ENCODE measurements at regions not wholly inside any gene's neighbourhood (a gene's known extent, or its start where the extent isn't known, plus 50 kb on each side); places are given as distances from the start of the nearest gene placed in this dataset.
"Not testable (repeated sequence)": the region's sequence is repeated elsewhere in the genome, so short reads cannot be mapped to it uniquely, and the experiment has no call there.

GRCh38 chr2:95709831-95710230 lies 118.0 kb downstream of the TRIM43 start:
- Histone ChIP-seq H3K9me3 (ENCODE audit: insufficient read depth, low read depth) (no peaks in the 10 kb centered on the region), H3K9me2 (ENCODE audit: insufficient read depth) (no peaks in the 10 kb centered on the region), H3K4me1 (replicated peaks; ENCODE audit: insufficient read depth) (no peaks in the 10 kb centered on the region), H3K27me3 (ENCODE audit: insufficient read depth, low read depth) (0 out of 2 replicates have a peak, but pooled peaks cover 8% of the 10 kb centered on the region), H3K79me2 (ENCODE audit: low read depth) (no peaks in the 10 kb centered on the region), H3K27ac (no peak overlapping the region), H3K4me2 (no peak overlapping the region), H3K4me3 (no peak overlapping the region), H2AFZ (no peak overlapping the region), H3F3A (ENCODE audit: insufficient read depth, low read depth) (no peaks in the 10 kb centered on the region), H3K36me3 (ENCODE audit: low read depth) (no peaks in the 10 kb centered on the region), H4K20me1 (ENCODE audit: insufficient read depth) (no peaks in the 10 kb centered on the region)
- intact Hi-C loops (cut with micrococcal nuclease; ENCODE audit: unreplicated experiment), result no loop called here
- POLR2A ChIA-PET (ENCODE audit: unreplicated experiment), result no interaction called here
- no peak for DNase-seq
- TF ChIP-seq CTCF (conservative IDR thresholded peaks at IDR 0.05) (no peak), EZH2 (IDR thresholded peaks at IDR 0.05; ENCODE audit: low read depth) (no peak)
- CTCF ChIA-PET, result no interaction called here
- no TSS peak for BruUV-seq (replicated peaks)

- H3K79me2 ChIP-seq (ENCODE audit: low read depth); H3K27me3 ChIP-seq (ENCODE audit: insufficient read depth, low read depth); H3K4me1 ChIP-seq (replicated peaks; ENCODE audit: insufficient read depth); H3K9me2 ChIP-seq (ENCODE audit: insufficient read depth); DNase-seq; H3K4me2 ChIP-seq; intact Hi-C loops (cut with micrococcal nuclease; ENCODE audit: unreplicated experiment); H3K9me3 ChIP-seq (ENCODE audit: insufficient read depth, low read depth); H3K36me3 ChIP-seq (ENCODE audit: low read depth); H3K4me3 ChIP-seq; BruUV-seq (replicated peaks); POLR2A ChIA-PET (ENCODE audit: unreplicated experiment); H4K20me1 ChIP-seq (ENCODE audit: insufficient read depth); CTCF ChIA-PET; H3K27ac ChIP-seq; H3F3A ChIP-seq (ENCODE audit: insufficient read depth, low read depth); H2AFZ ChIP-seq: not testable (repeated sequence)
These were observed 121.8 kb downstream of the TRIM43 start for GRCh38 chr2:95713470-95714177.

GRCh38 chr2:95714398-95714797 lies 122.6 kb downstream of the TRIM43 start:
- H3K9me3 ChIP-seq (ENCODE audit: insufficient read depth, low read depth); intact Hi-C loops (cut with micrococcal nuclease; ENCODE audit: unreplicated experiment); BruUV-seq (replicated peaks); H3K79me2 ChIP-seq (ENCODE audit: low read depth); H3K4me1 ChIP-seq (replicated peaks; ENCODE audit: insufficient read depth); H3K4me3 ChIP-seq; H3F3A ChIP-seq (ENCODE audit: insufficient read depth, low read depth); H4K20me1 ChIP-seq (ENCODE audit: insufficient read depth); H3K36me3 ChIP-seq (ENCODE audit: low read depth); POLR2A ChIA-PET (ENCODE audit: unreplicated experiment); H3K27ac ChIP-seq; H2AFZ ChIP-seq; DNase-seq; H3K4me2 ChIP-seq; H3K9me2 ChIP-seq (ENCODE audit: insufficient read depth); H3K27me3 ChIP-seq (ENCODE audit: insufficient read depth, low read depth): not testable (repeated sequence)
- CTCF ChIA-PET, result interaction anchor here (0.6 kb wide), 1 partner anchor 9 kb away, joined by 3 read pairs; no protein-coding TSS in a partner anchor

GRCh38 chr2:95719473-95720060 lies 127.8 kb downstream of the TRIM43 start:
- POLR2A ChIA-PET (ENCODE audit: unreplicated experiment), result no interaction called here

More at GRCh38 chr2:95719473-95720060, 127.8 kb downstream of the TRIM43 start:
- H2AFZ ChIP-seq, result no peak overlapping the region
- no peaks in the 10 kb centered on the region for H3K27me3 ChIP-seq (ENCODE audit: insufficient read depth, low read depth)
- H3K4me1 ChIP-seq (replicated peaks; ENCODE audit: insufficient read depth), result no peaks in the 10 kb centered on the region
- H4K20me1 ChIP-seq (ENCODE audit: insufficient read depth), result 0 out of 2 replicates have a peak, but pooled peaks cover 2% of the 10 kb centered on the region
- no peak overlapping the region for H3K4me2 ChIP-seq
- H3K4me3 ChIP-seq, result no peak overlapping the region
- no peak for TF ChIP-seq EZH2 (IDR thresholded peaks at IDR 0.05; ENCODE audit: low read depth)
- no peak for TF ChIP-seq CTCF (conservative IDR thresholded peaks at IDR 0.05)
- CTCF ChIA-PET, result no interaction called here
- DNase-seq, result no peak
- no peaks in the 10 kb centered on the region for H3K79me2 ChIP-seq (ENCODE audit: low read depth)
- H3K9me3 ChIP-seq (ENCODE audit: insufficient read depth, low read depth), result no peaks in the 10 kb centered on the region
- H3K27ac ChIP-seq, result no peak overlapping the region
- intact Hi-C loops (cut with micrococcal nuclease; ENCODE audit: unreplicated experiment), result no loop called here
- H3K9me2 ChIP-seq (ENCODE audit: insufficient read depth), result no peaks in the 10 kb centered on the region
- BruUV-seq (replicated peaks), result no TSS peak
- no peaks in the 10 kb centered on the region for H3K36me3 ChIP-seq (ENCODE audit: low read depth)
- H3F3A ChIP-seq (ENCODE audit: insufficient read depth, low read depth), result no peaks in the 10 kb centered on the region
